ENCODE measurements at regions not wholly inside any gene's neighbourhood (a gene's known extent, or its start where the extent isn't known, plus 50 kb on each side); places are given as distances from the start of the nearest gene placed in this dataset.

DNA sequence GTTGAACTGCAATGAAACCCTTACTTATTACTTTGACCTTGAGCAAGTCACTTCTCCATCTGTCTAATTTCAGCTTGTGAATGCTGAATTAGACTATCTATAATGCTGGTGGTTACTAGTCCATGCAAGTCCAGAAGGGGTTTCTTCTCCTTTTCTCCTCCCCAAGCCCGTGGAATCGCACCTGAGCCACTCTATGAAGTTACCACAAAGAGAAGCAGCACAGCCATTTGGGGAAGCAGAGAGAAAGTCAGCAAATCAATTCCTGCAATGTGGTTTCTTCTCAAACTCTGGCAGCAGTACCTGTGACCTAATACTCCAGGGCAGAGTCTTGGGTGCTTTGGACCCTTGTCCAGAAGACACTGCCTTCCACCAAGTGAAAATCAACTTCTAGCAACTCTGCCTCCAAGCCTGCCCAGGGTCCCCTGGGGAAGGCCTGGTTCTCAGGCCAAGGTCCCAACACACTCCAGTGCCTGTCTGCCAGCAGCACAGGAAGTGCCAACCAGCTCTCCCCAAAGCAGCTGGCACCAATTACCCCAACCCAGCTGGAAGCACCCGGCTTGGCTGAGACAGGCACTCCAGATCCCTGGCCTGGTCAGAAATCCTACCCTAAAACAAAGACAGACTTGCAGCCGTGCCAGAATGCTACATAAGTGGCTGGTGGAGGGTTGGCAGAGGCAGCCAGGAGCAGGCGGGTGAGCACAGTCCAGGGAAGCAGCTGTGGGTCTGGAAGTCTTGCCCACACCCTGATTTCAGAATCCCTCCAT lies 200.3 kb downstream of the LSM5 start:
- 3% methylated on average over 5 of the region's 5 CpGs for WGBS (ENCODE audit: insufficient coverage, insufficient replicate concordance, low lambda C conversion rate, missing lambda C conversion rate)
- no peak for ATAC-seq
- intact Hi-C loops (cut with micrococcal nuclease; ENCODE audit: unreplicated experiment) (no loop called here), in situ Hi-C loops (cut with MboI) (no loop called here)
- BruUV-seq (replicated peaks), result no TSS peak
- Histone ChIP-seq H3K27ac (ENCODE audit: control insufficient read depth, insufficient read depth) (no peak overlapping the region), H2AFZ (ENCODE audit: control insufficient read depth, low read depth, low read length) (no peak overlapping the region), H3K9me3 (replicated peaks; ENCODE audit: control insufficient read depth, insufficient read depth, low read length) (no peaks in the 10 kb centered on the region), H3K36me3 (ENCODE audit: control insufficient read depth in 2 of 2, insufficient read depth in 2 of 2, low read length in 1 of 2) (no peaks in the 10 kb centered on the region), H3K9ac (ENCODE audit: control insufficient read depth, insufficient read depth, low read length) (no peak overlapping the region), H3K4me3 (no peak overlapping the region), H3K79me2 (ENCODE audit: control insufficient read depth, insufficient read depth, low read length) (no peaks in the 10 kb centered on the region), H4K20me1 (ENCODE audit: control insufficient read depth, insufficient read depth) (no peaks in the 10 kb centered on the region), H3K27me3 (replicated peaks in 1 of 2; ENCODE audit: control insufficient read depth in 2 of 2, insufficient read depth in 2 of 2, low read length in 1 of 2) (no peaks in the 10 kb centered on the region; a peak in 2 of 4 replicates), H3K4me1 (ENCODE audit: control insufficient read depth, insufficient read depth, low read length) (no peaks in the 10 kb centered on the region), H3K4me2 (ENCODE audit: control insufficient read depth, insufficient read depth) (no peak overlapping the region)
- no peak for DNase-seq (ENCODE audit: low read depth, low spot score)
- RAD21 ChIA-PET (ENCODE audit: unreplicated experiment), result no interaction called here
- POLR2A ChIA-PET, result no interaction called here
- TF ChIP-seq, protein P1, sequence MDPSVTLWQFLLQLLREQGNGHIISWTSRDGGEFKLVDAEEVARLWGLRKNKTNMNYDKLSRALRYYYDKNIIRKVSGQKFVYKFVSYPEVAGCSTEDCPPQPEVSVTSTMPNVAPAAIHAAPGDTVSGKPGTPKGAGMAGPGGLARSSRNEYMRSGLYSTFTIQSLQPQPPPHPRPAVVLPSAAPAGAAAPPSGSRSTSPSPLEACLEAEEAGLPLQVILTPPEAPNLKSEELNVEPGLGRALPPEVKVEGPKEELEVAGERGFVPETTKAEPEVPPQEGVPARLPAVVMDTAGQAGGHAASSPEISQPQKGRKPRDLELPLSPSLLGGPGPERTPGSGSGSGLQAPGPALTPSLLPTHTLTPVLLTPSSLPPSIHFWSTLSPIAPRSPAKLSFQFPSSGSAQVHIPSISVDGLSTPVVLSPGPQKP (IDR thresholded peaks at IDR 0.05; ENCODE audit: low read depth, low read length), result no peak
- TF ChIP-seq CEBPB (IDR thresholded peaks at IDR 0.05; ENCODE audit: borderline replicate concordance in 1 of 2, low read depth in 2 of 2, low read length in 2 of 2) (no peak), ZNF274 (IDR thresholded peaks at IDR 0.05; ENCODE audit: insufficient read depth, insufficient read length) (no peak), ZBTB11 (CRISPR knock-in tag; IDR thresholded peaks at IDR 0.05) (no peak), ZNF622 (IDR thresholded peaks at IDR 0.05) (no peak), RFX5 (IDR thresholded peaks at IDR 0.05; ENCODE audit: low read depth, low read length) (no peak), ZBTB4 (CRISPR knock-in tag; IDR thresholded peaks at IDR 0.05) (no peak)
- TF ChIP-seq, protein P2, sequence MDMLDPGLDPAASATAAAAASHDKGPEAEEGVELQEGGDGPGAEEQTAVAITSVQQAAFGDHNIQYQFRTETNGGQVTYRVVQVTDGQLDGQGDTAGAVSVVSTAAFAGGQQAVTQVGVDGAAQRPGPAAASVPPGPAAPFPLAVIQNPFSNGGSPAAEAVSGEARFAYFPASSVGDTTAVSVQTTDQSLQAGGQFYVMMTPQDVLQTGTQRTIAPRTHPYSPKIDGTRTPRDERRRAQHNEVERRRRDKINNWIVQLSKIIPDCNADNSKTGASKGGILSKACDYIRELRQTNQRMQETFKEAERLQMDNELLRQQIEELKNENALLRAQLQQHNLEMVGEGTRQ (IDR thresholded peaks at IDR 0.05; ENCODE audit: borderline replicate concordance, low read depth, low read length), result no peak
- CTCF ChIA-PET, result interaction anchor here (1.1 kb wide), 1 partner anchor 79 kb away, joined by 4 read pairs; no protein-coding TSS in a partner anchor
- FAIRE-seq, result no peak
- SMC1A ChIA-PET (ENCODE audit: uncharacterized antibody, unreplicated experiment), result no interaction called here
